ENCODE measurements at regions not wholly inside any gene's neighbourhood (a gene's known extent, or its start where the extent isn't known, plus 50 kb on each side); places are given as distances from the start of the nearest gene placed in this dataset.

GRCh38 chr12:83257726-83258125, 571.0 kb downstream of the TMTC2 start:
- TF ChIP-seq POLR2AphosphoS5 (IDR thresholded peaks at IDR 0.05), result no peak
- no peak for TF ChIP-seq CTCF (IDR thresholded peaks at IDR 0.05 in 8 of 11, conservative IDR thresholded peaks at IDR 0.05 in 3 of 11)

Measured in spleen (tissue), 7 donors.